Natural killer cell (primary cell): ENCODE measurements at regions not wholly inside any gene's neighbourhood (a gene's known extent, or its start where the extent isn't known, plus 50 kb on each side); places are given as distances from the start of the nearest gene placed in this dataset.

Experiments
- ATAC-seq, 3 donors: fragments of 150-1000 bp in 2 of 3; fragments of 200-7000 bp in 1 of 3; cut with Tn5 transposase; 1 replicate in 1 of 3; 2 replicates in 2 of 3; pipeline ENCODE4 v1.10.0; 2021; ENCODE audit warnings: mild to moderate bottlenecking in 2 of 3, moderate library complexity in 2 of 3
- DNase-seq, 2 donors: peaks; one replicate each; pipeline versions ENCODE4 v3.0.0 to v3.0.0-alpha.2; 2013 to 2021; ENCODE audit warnings: mixed read lengths in 1 of 2
- H3K27ac ChIP-seq: one replicate; pipeline ENCODE4 v1.5.1; 2013; ENCODE audit warnings: mild to moderate bottlenecking, low read length
- H3K27me3 ChIP-seq: one replicate; pipeline ENCODE4 v1.6.1; 2013; ENCODE audit warnings: low read length; ENCODE audit not compliant: control insufficient read depth, insufficient read depth
- H3K36me3 ChIP-seq: one replicate; pipeline ENCODE4 v1.6.1; 2013; ENCODE audit warnings: low read length; ENCODE audit not compliant: control insufficient read depth, insufficient read depth
- H3K4me1 ChIP-seq: one replicate; pipeline ENCODE4 v1.6.1; 2013; ENCODE audit warnings: low read length; ENCODE audit not compliant: control insufficient read depth, insufficient read depth
- H3K4me3 ChIP-seq: one replicate; pipeline ENCODE4 v1.5.1; 2013; ENCODE audit warnings: low read length
- H3K9me3 ChIP-seq: one replicate; pipeline ENCODE4 v1.6.1; 2013; ENCODE audit warnings: low read length; ENCODE audit not compliant: control insufficient read depth, insufficient read depth
- H3K27ac Mint-ChIP-seq, 2 donors: one replicate each; pipeline ENCODE4 v1.8.0; 2022; ENCODE audit warnings: mild to moderate bottlenecking in 2 of 2, mixed read lengths in 2 of 2, moderate library complexity in 1 of 2
- H3K27me3 Mint-ChIP-seq, 2 donors: one replicate each; pipeline ENCODE4 v1.8.0; 2022; ENCODE audit warnings: low read depth in 2 of 2, mixed read lengths in 2 of 2
- H3K36me3 Mint-ChIP-seq: one replicate; pipeline ENCODE4 v1.8.0; 2022; ENCODE audit warnings: mixed read lengths
- H3K4me1 Mint-ChIP-seq, 2 donors: one replicate each; pipeline ENCODE4 v1.8.0; 2022; ENCODE audit warnings: mixed read lengths in 2 of 2
- H3K4me3 Mint-ChIP-seq: one replicate; pipeline ENCODE4 v1.8.0; 2022; ENCODE audit warnings: mild to moderate bottlenecking, moderate library complexity, mixed read lengths
- H3K9me3 Mint-ChIP-seq, 2 donors: one replicate each; pipeline ENCODE4 v1.8.0; 2022; ENCODE audit warnings: mixed read lengths in 2 of 2
- CTCF ChIP-seq: fragments of 200-600 bp; IDR thresholded peaks from one replicate; pipeline ENCODE4 v1.8.0; 2022; ENCODE audit warnings: antibody characterized with exemption
- WGBS: methylation state at CpG from one replicate; pipeline ENCODE4 v1.1.7; 2013; ENCODE audit warnings: missing lambda C conversion rate; ENCODE audit not compliant: insufficient coverage; 5-methylcytosine and 5-hydroxymethylcytosine counted together
- intact Hi-C: fragments of 100-400 bp; cut with micrococcal nuclease; formaldehyde crosslinking; loops from one replicate; pipeline ENCODE4 v1.14.2; 2022

DNA sequence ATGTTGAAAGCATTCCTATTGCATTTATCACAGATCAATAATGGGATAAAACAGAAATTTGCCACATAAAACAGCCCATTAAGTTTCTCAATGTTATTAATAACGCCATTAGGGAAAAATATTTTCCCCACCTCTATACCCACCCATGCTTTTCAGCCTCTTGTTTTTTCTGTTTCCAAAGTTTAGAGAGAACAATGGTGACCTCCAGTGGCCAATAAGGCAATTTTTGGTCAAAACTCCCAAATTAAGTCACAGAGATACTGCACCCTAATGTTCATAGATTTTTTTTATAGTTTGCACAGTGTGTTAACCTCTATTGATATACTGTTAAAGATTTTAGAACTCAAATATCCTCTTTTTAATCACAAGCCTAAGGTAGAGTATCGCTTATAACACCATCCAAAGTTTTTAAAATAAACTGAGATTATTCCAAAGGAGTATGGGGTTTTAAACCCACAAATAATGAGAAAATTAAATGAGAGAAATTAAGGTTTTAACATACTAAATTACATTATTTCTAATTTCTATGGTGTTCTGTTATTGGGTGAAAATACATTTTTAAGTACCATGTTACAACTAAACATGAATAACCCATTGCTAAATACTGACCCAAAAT lies 184.7 kb upstream of the DCN start:
- Mint-ChIP-seq H3K9me3 (no peaks in the 10 kb centered on the region), H3K36me3 (no peaks in the 10 kb centered on the region), H3K27me3 (peaks cover 10 to 31% of the 10 kb centered on the region in 2 donors), H3K4me1 (peaks cover 18 to 19% of the 10 kb centered on the region in 2 donors), H3K4me3 (no peak overlapping the region), H3K27ac (no peak overlapping the region)
- TF ChIP-seq CTCF = peak; percentile 24
- Histone ChIP-seq H3K4me3 (no peak overlapping the region), H3K27me3 (no peaks in the 10 kb centered on the region), H3K9me3 (no peaks in the 10 kb centered on the region), H3K27ac (no peak overlapping the region), H3K4me1 (peaks cover 4% of the 10 kb centered on the region), H3K36me3 (no peaks in the 10 kb centered on the region)
- intact Hi-C loops = no loop called here
- WGBS = 42% methylated on average over 1 of the region's 2 CpGs
- no peak for ATAC-seq
- peak in 1 of 2 donors; percentile 18 for DNase-seq

DNA sequence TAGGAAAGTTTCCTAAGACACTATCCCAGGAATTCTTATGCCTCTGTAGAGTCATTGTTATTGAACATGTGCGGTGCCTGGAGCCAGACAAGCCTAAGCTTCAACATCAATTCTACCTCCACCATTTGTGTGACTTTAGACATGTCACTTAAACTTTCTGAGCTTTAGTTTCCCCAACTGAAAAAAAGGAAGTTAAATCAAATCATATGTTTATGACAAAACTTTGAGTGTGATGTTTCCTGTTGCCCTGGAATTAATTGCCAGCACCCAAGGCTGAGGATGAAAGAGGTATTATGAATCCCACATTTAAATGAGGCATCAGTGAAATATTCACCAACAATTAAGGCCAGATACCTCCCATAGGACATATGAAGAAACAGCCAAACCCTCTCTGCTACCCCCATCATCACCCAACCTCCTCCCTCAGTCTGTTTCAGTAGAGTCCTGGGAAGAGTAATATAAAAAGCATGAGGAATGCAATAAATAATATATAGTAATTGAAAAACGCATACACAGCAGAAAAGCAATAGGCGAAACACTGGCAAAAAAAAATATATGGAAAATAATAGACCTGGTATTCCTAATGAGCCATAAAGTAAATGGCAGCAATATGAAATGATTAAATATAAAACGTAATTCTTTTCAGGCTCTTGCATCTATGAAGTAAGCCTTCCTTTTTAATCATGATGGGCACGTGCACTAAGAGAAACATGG lies 182.0 kb upstream of the DCN start:
- Histone ChIP-seq H3K27me3 (no peaks in the 10 kb centered on the region), H3K4me3 (no peak overlapping the region), H3K4me1 (no peaks in the 10 kb centered on the region), H3K9me3 (no peaks in the 10 kb centered on the region), H3K27ac (no peak overlapping the region), H3K36me3 (no peaks in the 10 kb centered on the region)
- Mint-ChIP-seq H3K27me3 (peaks cover 15 to 35% of the 10 kb centered on the region in 2 donors), H3K9me3 (no peaks in the 10 kb centered on the region), H3K4me3 (no peak overlapping the region), H3K27ac (no peak overlapping the region), H3K4me1 (peaks cover 2 to 5% of the 10 kb centered on the region in 2 donors), H3K36me3 (no peaks in the 10 kb centered on the region)
- ATAC-seq (no peak), DNase-seq (no peak)
- WGBS = 84% methylated on average over 5 of the region's 5 CpGs
- intact Hi-C loops = loop anchor here (5.0 kb wide), 1 partner anchor 1288 kb away; no protein-coding TSS in a partner anchor
- no peak for TF ChIP-seq CTCF

DNA sequence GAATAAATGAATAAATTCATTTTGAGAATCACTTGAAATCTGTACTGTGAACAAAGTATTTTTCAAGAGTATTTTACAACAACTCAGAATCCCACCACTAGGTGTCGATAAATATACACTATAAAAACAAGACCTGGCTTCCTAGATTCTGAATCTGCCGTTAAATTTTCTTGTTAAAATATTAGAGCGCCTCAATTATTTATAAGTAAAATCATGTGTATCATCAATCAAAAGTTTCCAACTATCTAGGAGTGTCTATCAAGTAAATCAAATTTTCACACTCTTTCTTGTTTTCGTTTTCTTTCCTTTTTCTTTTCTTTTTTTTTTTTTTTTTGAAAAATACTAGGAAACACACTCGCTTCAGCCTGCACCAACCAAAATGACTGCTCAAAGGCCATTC lies 179.2 kb upstream of the DCN start:
- H3K9me3 Mint-ChIP-seq = no peaks in the 10 kb centered on the region
- no peak overlapping the region for H3K27ac Mint-ChIP-seq
- Histone ChIP-seq H3K27me3 (peaks cover 3% of the 10 kb centered on the region), H3K27ac (no peak overlapping the region), H3K4me3 (no peak overlapping the region), H3K36me3 (no peaks in the 10 kb centered on the region), H3K9me3 (no peaks in the 10 kb centered on the region), H3K4me1 (no peaks in the 10 kb centered on the region)
- intact Hi-C loops = loop anchor here (5.0 kb wide), 1 partner anchor 1290 kb away; no protein-coding TSS in a partner anchor
- no peak overlapping the region for H3K4me3 Mint-ChIP-seq
- peak in 1 of 2 donors; percentile 65 for DNase-seq
- peak; percentile 61 for TF ChIP-seq CTCF
- H3K36me3 Mint-ChIP-seq = no peaks in the 10 kb centered on the region
- ATAC-seq = peak in 2 of 3 donors; percentile 44 to 49
- H3K4me1 Mint-ChIP-seq = peaks cover 0 to 3% of the 10 kb centered on the region in 2 donors
- peaks cover 9 to 28% of the 10 kb centered on the region in 2 donors for H3K27me3 Mint-ChIP-seq
- WGBS = 38% methylated on average over 4 of the region's 5 CpGs
